ENCODE measurements at regions not wholly inside any gene's neighbourhood (a gene's known extent, or its start where the extent isn't known, plus 50 kb on each side); places are given as distances from the start of the nearest gene placed in this dataset.

DNA sequence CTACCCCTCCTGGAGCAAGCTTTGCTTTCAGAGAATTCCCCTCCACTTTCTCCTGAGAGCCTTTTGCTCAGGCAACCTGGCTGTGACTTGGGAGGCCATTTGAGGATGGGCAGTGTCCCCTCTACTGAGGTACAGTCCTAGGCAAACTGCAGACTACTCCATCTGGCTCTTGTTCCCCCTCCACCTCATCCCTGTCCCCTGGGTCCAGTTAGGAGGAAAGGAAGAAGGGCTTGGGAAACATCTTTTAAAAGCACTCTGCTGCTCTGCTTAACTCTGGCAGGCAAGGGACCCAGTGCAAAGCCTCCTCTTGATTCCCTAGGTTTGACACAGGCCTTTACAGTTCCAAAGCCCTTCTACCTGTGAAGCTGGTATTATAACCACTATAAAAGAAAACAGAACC is 108.2 kb downstream of the NAV1 start:
- no peak overlapping the region for H3K27ac Mint-ChIP-seq (ENCODE audit: unreplicated experiment)
- peaks cover 63% of the 10 kb centered on the region for H3K27me3 Mint-ChIP-seq (ENCODE audit: low read depth)
- peak overlapping the region; percentile 85 for H3K4me3 Mint-ChIP-seq
- no peak for DNase-seq (ENCODE audit: low read depth, low spot score)
- no peaks in the 10 kb centered on the region for H3K36me3 Mint-ChIP-seq (ENCODE audit: low read depth)
- TF ChIP-seq, protein P1, sequence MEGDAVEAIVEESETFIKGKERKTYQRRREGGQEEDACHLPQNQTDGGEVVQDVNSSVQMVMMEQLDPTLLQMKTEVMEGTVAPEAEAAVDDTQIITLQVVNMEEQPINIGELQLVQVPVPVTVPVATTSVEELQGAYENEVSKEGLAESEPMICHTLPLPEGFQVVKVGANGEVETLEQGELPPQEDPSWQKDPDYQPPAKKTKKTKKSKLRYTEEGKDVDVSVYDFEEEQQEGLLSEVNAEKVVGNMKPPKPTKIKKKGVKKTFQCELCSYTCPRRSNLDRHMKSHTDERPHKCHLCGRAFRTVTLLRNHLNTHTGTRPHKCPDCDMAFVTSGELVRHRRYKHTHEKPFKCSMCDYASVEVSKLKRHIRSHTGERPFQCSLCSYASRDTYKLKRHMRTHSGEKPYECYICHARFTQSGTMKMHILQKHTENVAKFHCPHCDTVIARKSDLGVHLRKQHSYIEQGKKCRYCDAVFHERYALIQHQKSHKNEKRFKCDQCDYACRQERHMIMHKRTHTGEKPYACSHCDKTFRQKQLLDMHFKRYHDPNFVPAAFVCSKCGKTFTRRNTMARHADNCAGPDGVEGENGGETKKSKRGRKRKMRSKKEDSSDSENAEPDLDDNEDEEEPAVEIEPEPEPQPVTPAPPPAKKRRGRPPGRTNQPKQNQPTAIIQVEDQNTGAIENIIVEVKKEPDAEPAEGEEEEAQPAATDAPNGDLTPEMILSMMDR (conservative IDR thresholded peaks at IDR 0.05) = no peak
- H3K9me3 Mint-ChIP-seq = peaks cover 3% of the 10 kb centered on the region
- H3K4me1 Mint-ChIP-seq = peaks cover 28% of the 10 kb centered on the region

DNA sequence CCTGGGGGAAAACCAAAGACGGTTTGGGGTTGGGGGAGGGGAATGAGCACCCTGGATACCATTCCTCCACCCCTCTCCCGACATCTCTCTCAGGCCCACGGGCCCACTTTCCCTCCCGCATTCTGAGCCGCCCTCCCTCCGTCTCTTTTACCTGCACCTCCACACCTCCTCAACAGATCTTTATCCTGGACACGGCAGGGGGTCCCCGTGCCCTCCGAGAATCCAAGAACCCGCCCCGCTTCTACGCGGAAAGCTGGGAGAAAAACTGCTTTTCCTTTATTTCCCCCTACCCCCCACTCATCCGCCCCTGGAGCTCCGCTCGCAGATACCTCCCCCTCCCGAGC is 108.8 kb downstream of the NAV1 start:
- Mint-ChIP-seq H3K27ac (ENCODE audit: unreplicated experiment) (no peak overlapping the region), H3K27me3 (ENCODE audit: low read depth) (peaks cover 60% of the 10 kb centered on the region), H3K4me1 (peaks cover 30% of the 10 kb centered on the region), H3K4me3 (peak overlapping the region; percentile 85), H3K36me3 (ENCODE audit: low read depth) (no peaks in the 10 kb centered on the region), H3K9me3 (peaks cover 3% of the 10 kb centered on the region)
- TF ChIP-seq, protein P1 (conservative IDR thresholded peaks at IDR 0.05) = no peak
- DNase-seq (ENCODE audit: low read depth, low spot score) = no peak

GRCh38 chr1:201648066-201648906 is 109.4 kb downstream of the NAV1 start:
- Mint-ChIP-seq H3K36me3 (ENCODE audit: low read depth) (no peaks in the 10 kb centered on the region), H3K4me3 (peak overlapping the region; percentile 94), H3K9me3 (peaks cover 3% of the 10 kb centered on the region), H3K27me3 (ENCODE audit: low read depth) (peaks cover 59% of the 10 kb centered on the region), H3K4me1 (peaks cover 36% of the 10 kb centered on the region), H3K27ac (ENCODE audit: unreplicated experiment) (no peak overlapping the region)
- peak; percentile 47 for DNase-seq (ENCODE audit: low read depth, low spot score)
- TF ChIP-seq, protein P1 (conservative IDR thresholded peaks at IDR 0.05) = no peak

GRCh38 chr1:201648907-201649721 is 110.2 kb downstream of the NAV1 start:
- Mint-ChIP-seq H3K27ac (ENCODE audit: unreplicated experiment) (no peak overlapping the region), H3K27me3 (ENCODE audit: low read depth) (peaks cover 59% of the 10 kb centered on the region)
- DNase-seq (ENCODE audit: low read depth, low spot score) = peak; percentile 30

More at GRCh38 chr1:201648907-201649721, 110.2 kb downstream of the NAV1 start:
- H3K36me3 Mint-ChIP-seq (ENCODE audit: low read depth) = no peaks in the 10 kb centered on the region
- H3K4me3 Mint-ChIP-seq = peak overlapping the region; percentile 94
- TF ChIP-seq, protein P1 (conservative IDR thresholded peaks at IDR 0.05) = no peak
- peaks cover 3% of the 10 kb centered on the region for H3K9me3 Mint-ChIP-seq
- H3K4me1 Mint-ChIP-seq = peaks cover 44% of the 10 kb centered on the region
